ENCODE measurements at regions not wholly inside any gene's neighbourhood (a gene's known extent, or its start where the extent isn't known, plus 50 kb on each side); places are given as distances from the start of the nearest gene placed in this dataset.

- WGBS, 2 donors (ENCODE audit: low coverage in 1 of 2): 68 to 70% methylated on average over 3 to 4 of the region's 4 CpGs
- no peaks in the 10 kb centered on the region for H3K27me3 ChIP-seq
These were observed 153.2 kb upstream of the GPR149 start for GRCh38 chr3:154583086-154583634.

GRCh38 chr3:154582501-154582900 is 152.5 kb upstream of the GPR149 start:
- no peak overlapping the region for H3K27ac ChIP-seq
- H3K4me3 ChIP-seq: no peak overlapping the region
- H3K36me3 ChIP-seq: no peaks in the 10 kb centered on the region
- no peaks in the 10 kb centered on the region for H3K27me3 ChIP-seq
- no peak for ATAC-seq
- H3K9me3 ChIP-seq: no peaks in the 10 kb centered on the region
- no peak for TF ChIP-seq CTCF (IDR thresholded peaks at IDR 0.05)
- TF ChIP-seq EP300 (IDR thresholded peaks at IDR 0.05): no peak
- TF ChIP-seq POLR2A (IDR thresholded peaks at IDR 0.05): no peak
- TF ChIP-seq POLR2AphosphoS5 (IDR thresholded peaks at IDR 0.05): no peak
- H3K4me1 ChIP-seq: no peaks in the 10 kb centered on the region

More at GRCh38 chr3:154583086-154583634, 153.2 kb upstream of the GPR149 start:
- no peaks in the 10 kb centered on the region for H3K9me3 ChIP-seq
- ATAC-seq: no peak
- H3K27ac ChIP-seq: no peak overlapping the region
- no peak for TF ChIP-seq EP300 (IDR thresholded peaks at IDR 0.05)
- no peak for TF ChIP-seq CTCF (IDR thresholded peaks at IDR 0.05)
- no peak for TF ChIP-seq POLR2A (IDR thresholded peaks at IDR 0.05)
- TF ChIP-seq POLR2AphosphoS5 (IDR thresholded peaks at IDR 0.05): no peak
- no peaks in the 10 kb centered on the region for H3K36me3 ChIP-seq
- no peaks in the 10 kb centered on the region for H3K4me1 ChIP-seq
- no peak overlapping the region for H3K4me3 ChIP-seq

GRCh38 chr3:154571553-154572226 is 141.7 kb upstream of the GPR149 start:
- Histone ChIP-seq H3K27me3 (no peaks in the 10 kb centered on the region), H3K4me3 (no peak overlapping the region), H3K36me3 (no peaks in the 10 kb centered on the region), H3K9me3 (peaks cover 0 to 13% (median 0%) of the 10 kb centered on the region in 3 donors), H3K4me1 (no peaks in the 10 kb centered on the region), H3K27ac (no peak overlapping the region)
- no peak for TF ChIP-seq POLR2A (IDR thresholded peaks at IDR 0.05)
- TF ChIP-seq EP300 (IDR thresholded peaks at IDR 0.05): no peak
- no peak for TF ChIP-seq POLR2AphosphoS5 (IDR thresholded peaks at IDR 0.05)
- TF ChIP-seq CTCF (IDR thresholded peaks at IDR 0.05): no peak
- WGBS, 2 donors (ENCODE audit: low coverage in 1 of 2): 54 to 79% methylated on average over 4 of the region's 4 CpGs
- no peak for ATAC-seq

- TF ChIP-seq CTCF (IDR thresholded peaks at IDR 0.05): no peak
- no peak for TF ChIP-seq POLR2AphosphoS5 (IDR thresholded peaks at IDR 0.05)
- no peak for TF ChIP-seq POLR2A (IDR thresholded peaks at IDR 0.05)
- no peak for TF ChIP-seq EP300 (IDR thresholded peaks at IDR 0.05)
- 65 to 66% methylated on average over 2 to 3 of the region's 3 CpGs for WGBS, 2 donors (ENCODE audit: low coverage in 1 of 2)
- no peak overlapping the region for H3K4me3 ChIP-seq
These were observed 138.1 kb upstream of the GPR149 start for GRCh38 chr3:154568064-154568463.

GRCh38 chr3:154559623-154560022 is 129.6 kb upstream of the GPR149 start:
- Histone ChIP-seq H3K4me1 (no peaks in the 10 kb centered on the region), H3K36me3 (no peaks in the 10 kb centered on the region), H3K9me3 (no peaks in the 10 kb centered on the region), H3K27me3 (no peaks in the 10 kb centered on the region), H3K27ac (no peak overlapping the region), H3K4me3 (no peak overlapping the region)
- 58% methylated on average over 2 of the region's 2 CpGs; no CpG with 5 or more reads in 1 of the 2 donors for WGBS, 2 donors (ENCODE audit: low coverage in 1 of 2)
- TF ChIP-seq POLR2AphosphoS5 (IDR thresholded peaks at IDR 0.05) (no peak), POLR2A (IDR thresholded peaks at IDR 0.05) (no peak), EP300 (IDR thresholded peaks at IDR 0.05) (no peak), CTCF (IDR thresholded peaks at IDR 0.05) (no peak)
- ATAC-seq: no peak

More at GRCh38 chr3:154568064-154568463, 138.1 kb upstream of the GPR149 start:
- no peaks in the 10 kb centered on the region for H3K36me3 ChIP-seq
- H3K9me3 ChIP-seq: no peaks in the 10 kb centered on the region
- no peak for ATAC-seq
- H3K27ac ChIP-seq: no peak overlapping the region
- H3K27me3 ChIP-seq: no peaks in the 10 kb centered on the region
- no peaks in the 10 kb centered on the region for H3K4me1 ChIP-seq
